ENCODE measurements at regions not wholly inside any gene's neighbourhood (a gene's known extent, or its start where the extent isn't known, plus 50 kb on each side); places are given as distances from the start of the nearest gene placed in this dataset.
"Not testable (repeated sequence)": the region's sequence is repeated elsewhere in the genome, so short reads cannot be mapped to it uniquely, and the experiment has no call there.

GRCh38 chr3:8136553-8136952, 365.1 kb upstream of the LMCD1 start:
- no peak for DNase-seq

- no peak for DNase-seq
Measured at GRCh38 chr3:8143186-8143585, 358.4 kb upstream of the LMCD1 start.

- DNase-seq, result no peak
Measured at GRCh38 chr3:8145661-8146060, 356.0 kb upstream of the LMCD1 start.

DNA sequence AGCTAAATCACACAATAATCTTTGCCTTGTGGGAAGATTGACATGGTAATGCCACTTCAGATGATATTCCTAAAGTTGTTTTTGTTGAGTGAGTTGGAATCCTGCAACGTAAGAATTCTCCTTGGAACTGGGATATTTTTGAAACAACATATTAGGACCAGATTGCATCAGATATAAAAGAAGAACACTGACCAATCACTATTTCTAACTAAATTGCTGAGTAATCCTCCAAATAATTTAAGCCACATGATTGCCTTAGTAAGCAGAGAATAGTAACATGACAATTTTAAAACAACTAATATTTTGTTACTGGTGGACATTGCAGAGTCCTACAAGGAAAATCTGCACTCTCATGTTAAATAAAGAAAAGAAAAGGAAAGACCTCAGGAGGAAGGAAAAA, 353.9 kb upstream of the LMCD1 start:
- DNase-seq, result no peak

GRCh38 chr3:8152821-8153418, 348.7 kb upstream of the LMCD1 start:
- no peak for DNase-seq

DNA sequence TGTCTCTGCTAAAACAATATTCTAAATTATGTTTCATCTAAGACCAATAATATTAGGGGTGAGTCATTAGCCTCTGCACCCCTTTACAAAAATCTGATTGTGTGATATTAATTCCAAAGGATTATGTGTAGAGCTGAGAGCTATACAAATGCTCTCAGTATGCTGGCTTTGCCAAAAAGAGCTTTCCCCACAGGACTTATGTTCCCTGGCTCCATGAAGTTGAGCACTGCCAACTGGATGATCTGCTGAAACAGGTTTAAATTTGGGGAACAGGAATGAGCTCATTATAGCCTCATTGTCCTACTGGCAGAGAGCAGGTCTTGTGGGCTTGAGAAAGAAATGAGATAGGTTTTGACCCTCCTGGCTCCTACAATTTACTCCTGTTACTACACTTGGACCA, 347.8 kb upstream of the LMCD1 start:
- DNase-seq, result no peak

GRCh38 chr3:8154617-8155016, 347.0 kb upstream of the LMCD1 start:
- no peak for DNase-seq

DNA sequence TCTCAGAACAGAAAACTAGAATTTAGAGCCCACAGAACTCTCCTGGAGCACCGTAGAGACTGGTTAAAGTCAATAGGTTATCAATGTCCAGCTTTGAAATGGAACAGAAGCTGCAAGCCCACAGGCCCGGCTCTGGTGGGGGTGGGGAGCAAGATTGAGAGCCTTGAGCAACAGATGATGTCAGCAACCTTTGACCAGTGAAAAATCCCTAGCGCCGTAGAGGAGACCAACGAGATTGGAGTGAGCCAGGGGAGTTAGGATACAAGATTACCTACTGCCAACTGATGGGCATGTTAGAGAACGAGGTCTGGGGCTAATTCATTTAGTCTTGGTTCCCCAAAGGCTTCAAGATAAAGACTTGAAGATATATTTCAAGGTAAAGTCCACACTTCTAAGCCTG, 345.5 kb upstream of the LMCD1 start:
- DNase-seq, result no peak

DNA sequence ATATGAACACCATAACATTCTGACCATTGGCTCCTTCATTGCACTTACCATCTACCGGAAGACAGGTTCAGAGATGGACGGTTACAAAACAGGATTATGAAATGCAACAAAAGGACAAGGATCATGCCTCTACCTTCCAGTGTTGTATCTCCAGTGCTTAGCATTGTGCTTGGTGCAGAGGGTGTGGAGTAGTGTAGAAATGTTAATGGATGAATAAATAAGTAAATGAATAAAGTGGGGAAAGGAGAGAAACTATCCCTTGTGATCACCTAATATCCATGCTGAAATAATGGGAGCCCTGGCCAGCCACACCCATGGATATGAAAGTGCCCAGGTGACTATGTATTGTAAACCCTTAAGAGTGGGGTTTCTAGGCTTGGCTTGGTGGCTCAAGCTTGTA, 344.8 kb upstream of the LMCD1 start:
- DNase-seq, result no peak

- no peak for DNase-seq
Measured at GRCh38 chr3:8157640-8158039, 344.0 kb upstream of the LMCD1 start.

DNA sequence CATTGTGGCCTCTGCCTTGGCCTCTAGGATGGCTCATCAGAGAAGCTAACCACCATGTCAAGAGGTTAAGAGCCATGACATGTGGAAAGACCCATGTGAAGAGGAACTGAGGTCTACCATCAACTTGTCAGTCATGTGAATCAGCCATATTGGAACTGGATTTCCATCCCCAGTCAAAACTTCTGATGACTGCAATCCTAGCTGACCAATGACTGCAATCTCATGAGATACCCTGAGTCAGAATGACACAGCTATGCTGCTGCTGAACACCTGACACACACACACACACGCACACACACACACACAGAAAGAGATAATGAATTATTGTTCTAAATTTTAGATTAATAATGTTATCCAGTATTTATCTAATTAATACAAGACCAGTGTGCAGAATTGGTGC, 337.5 kb upstream of the LMCD1 start:
- no peak for DNase-seq

GRCh38 chr3:8166014-8166413, 335.6 kb upstream of the LMCD1 start:
- DNase-seq, result no peak

DNA sequence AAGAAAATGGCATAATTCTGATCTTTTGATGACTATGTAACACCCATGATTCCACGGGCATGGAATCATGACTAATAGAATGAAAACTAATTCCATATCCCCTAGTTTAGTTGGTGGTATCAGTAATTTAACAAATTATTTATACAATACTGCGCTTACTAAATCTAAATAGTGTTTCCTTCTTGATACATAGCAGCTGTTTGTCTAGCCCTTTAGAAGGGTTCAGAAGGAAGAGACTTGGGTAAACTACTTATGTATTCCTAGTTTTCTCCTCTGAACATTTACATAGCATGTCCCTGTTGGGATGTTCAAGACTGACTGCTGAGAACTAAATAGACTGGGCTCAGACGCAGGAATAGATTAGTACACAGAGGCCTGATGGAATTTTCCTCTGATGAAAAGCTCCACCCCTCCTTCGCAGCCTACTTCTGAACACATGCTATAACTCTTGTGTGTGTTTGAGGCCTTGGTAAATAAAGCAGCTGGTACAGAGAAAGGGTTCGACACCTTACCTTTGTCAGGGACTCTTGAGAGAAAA, 330.6 kb upstream of the LMCD1 start:
- DNase-seq, result no peak

- no peak for DNase-seq
Measured at GRCh38 chr3:8173892-8174291, 327.7 kb upstream of the LMCD1 start.

- not testable (repeated sequence) for DNase-seq
Measured at GRCh38 chr3:8176759-8177483, 324.7 kb upstream of the LMCD1 start.

GRCh38 chr3:8178516-8178915, 323.1 kb upstream of the LMCD1 start:
- DNase-seq, result not testable (repeated sequence)

DNA sequence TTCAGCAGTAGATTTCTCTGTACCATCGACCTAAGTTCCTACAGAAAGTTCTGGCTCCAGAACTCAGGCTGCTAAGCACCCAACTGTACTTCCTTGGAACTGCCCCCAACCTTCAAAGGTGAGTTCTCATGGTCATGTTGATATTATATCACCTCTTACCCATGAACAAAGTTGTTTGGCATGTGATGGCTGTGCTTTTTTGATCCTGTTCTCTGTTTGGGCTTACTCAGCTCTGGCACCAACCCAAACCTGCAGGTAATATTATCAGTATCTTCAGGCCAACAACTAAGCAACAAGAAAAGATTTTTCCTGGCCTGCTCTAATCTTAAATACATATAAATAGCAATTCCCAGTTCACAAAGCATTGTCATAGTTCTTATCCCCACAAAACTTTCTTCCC, 318.7 kb upstream of the LMCD1 start:
- no peak for DNase-seq

GRCh38 chr3:8183627-8184026, 318.0 kb upstream of the LMCD1 start:
- DNase-seq, result no peak

GRCh38 chr3:8186213-8186612, 315.4 kb upstream of the LMCD1 start:
- no peak for DNase-seq

DNA sequence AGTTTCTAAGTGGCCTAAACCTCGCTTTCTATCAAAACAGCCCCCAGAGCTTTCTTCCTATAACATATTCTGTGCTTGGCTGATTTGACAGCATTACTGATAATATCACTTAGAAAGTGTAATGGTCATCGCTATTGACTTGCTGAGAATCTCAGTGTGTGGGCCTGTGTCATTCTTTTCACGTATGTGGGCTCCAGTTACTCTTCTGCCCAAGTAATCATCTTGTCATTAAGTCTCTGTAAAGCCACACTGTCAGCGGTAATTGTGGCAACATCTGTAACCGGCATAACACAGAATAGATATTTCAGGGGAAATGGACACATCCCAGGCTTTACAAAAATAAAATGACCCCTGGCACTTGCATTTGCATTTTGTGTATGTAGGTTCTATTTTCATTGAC, 313.6 kb upstream of the LMCD1 start:
- DNase-seq, result no peak

DNA sequence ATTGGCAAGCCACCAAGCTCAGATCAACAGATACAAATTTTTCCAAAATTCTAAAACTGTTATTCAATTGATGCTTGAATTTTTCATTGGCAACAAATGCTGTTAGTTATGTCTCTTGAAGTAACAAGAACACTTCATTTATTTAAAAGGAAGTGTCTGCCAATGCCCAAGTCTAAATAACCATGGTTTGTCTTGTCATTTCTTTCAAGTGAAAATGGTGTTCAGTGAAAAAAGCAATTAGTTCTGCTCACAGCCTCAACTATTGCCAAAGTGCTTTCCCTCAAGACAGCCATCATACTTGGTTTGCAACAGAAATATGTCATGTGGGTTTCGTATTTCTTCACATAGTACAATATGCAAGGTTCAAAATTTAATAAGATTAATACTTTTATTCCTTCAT, 312.6 kb upstream of the LMCD1 start:
- no peak for DNase-seq

GRCh38 chr3:8191406-8191805, 310.2 kb upstream of the LMCD1 start:
- no peak for DNase-seq

GRCh38 chr3:8197384-8197783, 304.2 kb upstream of the LMCD1 start:
- DNase-seq, result no peak
